ENCODE measurements at regions not wholly inside any gene's neighbourhood (a gene's known extent, or its start where the extent isn't known, plus 50 kb on each side); places are given as distances from the start of the nearest gene placed in this dataset.

GRCh38 chr9:104351726-104352125 is 152.3 kb upstream of the OR13F1 start:
- TF ChIP-seq, protein P1, sequence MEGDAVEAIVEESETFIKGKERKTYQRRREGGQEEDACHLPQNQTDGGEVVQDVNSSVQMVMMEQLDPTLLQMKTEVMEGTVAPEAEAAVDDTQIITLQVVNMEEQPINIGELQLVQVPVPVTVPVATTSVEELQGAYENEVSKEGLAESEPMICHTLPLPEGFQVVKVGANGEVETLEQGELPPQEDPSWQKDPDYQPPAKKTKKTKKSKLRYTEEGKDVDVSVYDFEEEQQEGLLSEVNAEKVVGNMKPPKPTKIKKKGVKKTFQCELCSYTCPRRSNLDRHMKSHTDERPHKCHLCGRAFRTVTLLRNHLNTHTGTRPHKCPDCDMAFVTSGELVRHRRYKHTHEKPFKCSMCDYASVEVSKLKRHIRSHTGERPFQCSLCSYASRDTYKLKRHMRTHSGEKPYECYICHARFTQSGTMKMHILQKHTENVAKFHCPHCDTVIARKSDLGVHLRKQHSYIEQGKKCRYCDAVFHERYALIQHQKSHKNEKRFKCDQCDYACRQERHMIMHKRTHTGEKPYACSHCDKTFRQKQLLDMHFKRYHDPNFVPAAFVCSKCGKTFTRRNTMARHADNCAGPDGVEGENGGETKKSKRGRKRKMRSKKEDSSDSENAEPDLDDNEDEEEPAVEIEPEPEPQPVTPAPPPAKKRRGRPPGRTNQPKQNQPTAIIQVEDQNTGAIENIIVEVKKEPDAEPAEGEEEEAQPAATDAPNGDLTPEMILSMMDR (IDR thresholded peaks at IDR 0.05; ENCODE audit: extremely low read depth in 1 of 2, insufficient read depth in 1 of 2, low read depth in 1 of 2, low read length in 2 of 2): no peak
- TF ChIP-seq, protein P2, sequence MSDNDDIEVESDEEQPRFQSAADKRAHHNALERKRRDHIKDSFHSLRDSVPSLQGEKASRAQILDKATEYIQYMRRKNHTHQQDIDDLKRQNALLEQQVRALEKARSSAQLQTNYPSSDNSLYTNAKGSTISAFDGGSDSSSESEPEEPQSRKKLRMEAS (IDR thresholded peaks at IDR 0.05; ENCODE audit: insufficient read depth, insufficient read length): no peak

Measured in endothelial cell of umbilical vein (primary cell).